ENCODE measurements at regions not wholly inside any gene's neighbourhood (a gene's known extent, or its start where the extent isn't known, plus 50 kb on each side); places are given as distances from the start of the nearest gene placed in this dataset.

GRCh38 chr2:195532628-195533271 is 124.3 kb upstream of the SLC39A10 start:
- no peak for TF ChIP-seq SIN3A (IDR thresholded peaks at IDR 0.05; ENCODE audit: low read depth, low read length)
- no peak for TF ChIP-seq POLR2A (IDR thresholded peaks at IDR 0.05; ENCODE audit: low read depth, low read length)
- no peak for TF ChIP-seq BCL3 (IDR thresholded peaks at IDR 0.05; ENCODE audit: borderline replicate concordance, insufficient read depth, low read depth, low read length, poor library complexity, severe bottlenecking)
- TF ChIP-seq PBX3 (IDR thresholded peaks at IDR 0.05; ENCODE audit: insufficient replicate concordance, low read depth, low read length): no peak
- no peak for TF ChIP-seq CTCF (IDR thresholded peaks at IDR 0.05 in 2 of 3, conservative IDR thresholded peaks at IDR 0.05 in 1 of 3; ENCODE audit: control insufficient read depth in 2 of 3, extremely low read depth in 1 of 3, insufficient read depth in 1 of 3, low read depth in 3 of 3, low read length in 3 of 3)
- no peak for TF ChIP-seq RFX5 (IDR thresholded peaks at IDR 0.05; ENCODE audit: low read depth, low read length)
- TF ChIP-seq CBX3 (IDR thresholded peaks at IDR 0.05; ENCODE audit: borderline replicate concordance, low read depth): no peak
- no peak for TF ChIP-seq SUZ12 (IDR thresholded peaks at IDR 0.05; ENCODE audit: unreplicated experiment)
- no peak for TF ChIP-seq POLR2AphosphoS2 (IDR thresholded peaks at IDR 0.05; ENCODE audit: low read depth, low read length)
- no peak for TF ChIP-seq MAX (IDR thresholded peaks at IDR 0.05; ENCODE audit: low read depth, low read length)

Data from GM12878 (cell line).